DOHH2 (cell line): ENCODE measurements at regions not wholly inside any gene's neighbourhood (a gene's known extent, or its start where the extent isn't known, plus 50 kb on each side); places are given as distances from the start of the nearest gene placed in this dataset.
A peak's percentile ranks its signal among the peaks of the same experiment; 100 is the strongest.

Source experiments
- H3F3A ChIP-seq: fragments of 200-600 bp; sonication (generic), shearing (Covaris generic); 2 replicates; pipeline ENCODE4 v1.6.0; 2016; ENCODE audit warnings: antibody characterized with exemption, mild to moderate bottlenecking; ENCODE audit not compliant: control insufficient read depth, insufficient read depth
- H3K27ac ChIP-seq: fragments of 200-600 bp; sonication (generic); 2 replicates; pipeline ENCODE4 v1.5.1; 2014; ENCODE audit warnings: low read depth, mild to moderate bottlenecking, low read length, moderate library complexity
- H3K27me3 ChIP-seq: fragments of 200-600 bp; sonication (generic); 2 replicates; pipeline ENCODE4 v1.6.1; 2014; ENCODE audit warnings: mild to moderate bottlenecking, low read length, mixed read lengths; ENCODE audit not compliant: control insufficient read depth
- H3K36me3 ChIP-seq: fragments of 200-600 bp; sonication (generic); 2 replicates; pipeline ENCODE4 v1.6.1; 2014; ENCODE audit warnings: mild to moderate bottlenecking, low read length, moderate library complexity, mixed read lengths; ENCODE audit not compliant: control insufficient read depth
- H3K4me1 ChIP-seq: fragments of 200-600 bp; sonication (generic); 2 replicates; pipeline ENCODE4 v1.6.1; 2014; ENCODE audit warnings: mild to moderate bottlenecking, low read length, mixed read lengths; ENCODE audit not compliant: control insufficient read depth
- H3K4me2 ChIP-seq: fragments of 200-600 bp; sonication (generic); 2 replicates; pipeline ENCODE4 v1.6.0; 2014; ENCODE audit warnings: mild to moderate bottlenecking, low read length, moderate library complexity
- H3K4me3 ChIP-seq: fragments of 200-600 bp; sonication (generic); 2 replicates; pipeline ENCODE4 v1.5.1; 2014; ENCODE audit warnings: mild to moderate bottlenecking, low read length, mixed read lengths
- H3K79me2 ChIP-seq: fragments of 200-600 bp; sonication (generic); 2 replicates; pipeline ENCODE4 v1.6.1; 2014; ENCODE audit warnings: mild to moderate bottlenecking, low read length, mixed read lengths; ENCODE audit not compliant: control insufficient read depth
- H3K9me2 ChIP-seq: fragments of 200-600 bp; sonication (generic); replicated peaks from 2 replicates; pipeline ENCODE4 v1.6.1; 2014; ENCODE audit warnings: mild to moderate bottlenecking, low read length, mixed read lengths; ENCODE audit not compliant: control insufficient read depth
- H3K9me3 ChIP-seq: fragments of 200-600 bp; sonication (generic); 2 replicates; pipeline ENCODE4 v1.6.1; 2014; ENCODE audit warnings: antibody characterized with exemption, low read length, mixed read lengths; ENCODE audit not compliant: control insufficient read depth, insufficient read depth
- H4K20me1 ChIP-seq: fragments of 200-600 bp; sonication (generic); 2 replicates; pipeline ENCODE4 v1.6.0; 2014; ENCODE audit warnings: low read depth, mild to moderate bottlenecking, antibody characterized with exemption, low read length, moderate library complexity; ENCODE audit not compliant: control insufficient read depth, insufficient read depth
- EZH2phosphoT487 ChIP-seq: fragments of 200-600 bp; sonication (generic); IDR thresholded peaks from 2 replicates; pipeline ENCODE4 v1.6.1; 2017; ENCODE audit warnings: borderline replicate concordance, mild to moderate bottlenecking, antibody characterized with exemption, low read length, moderate library complexity, mixed read lengths
- TF ChIP-seq, protein P1 (sequence below): fragments of 200-600 bp; sonication (generic); IDR thresholded peaks from one replicate; pipeline ENCODE4 v1.5.1; 2014; ENCODE audit warnings: antibody characterized with exemption, mild to moderate bottlenecking, low read depth, low read length; ENCODE audit not compliant: poor library complexity, severe bottlenecking

DNA sequence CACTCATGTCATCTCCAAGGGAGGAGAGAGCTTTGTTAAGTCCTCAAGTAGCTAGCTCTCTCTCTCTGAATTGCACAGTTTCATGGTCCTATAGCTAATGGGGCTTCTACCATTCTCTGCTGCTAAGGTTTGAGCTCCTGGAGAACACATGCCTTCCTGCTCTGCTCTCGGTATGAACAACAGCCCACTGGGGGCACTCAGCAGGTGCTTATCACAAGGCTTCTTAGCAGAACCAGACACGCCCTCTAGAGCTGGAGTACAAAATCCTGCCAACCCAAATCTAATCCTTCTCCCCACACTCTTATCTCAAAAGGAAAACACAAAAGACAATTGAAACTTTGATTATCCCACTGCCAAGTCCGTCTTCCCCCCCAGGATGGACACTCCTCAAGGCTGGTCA is 176.5 kb downstream of the HS3ST1 start:
- Histone ChIP-seq H4K20me1 (no peaks in the 10 kb centered on the region), H3K27me3 (no peaks in the 10 kb centered on the region), H3K27ac (no peak overlapping the region), H3K36me3 (no peaks in the 10 kb centered on the region), H3K4me2 (no peak overlapping the region), H3K9me3 (no peaks in the 10 kb centered on the region), H3F3A (no peaks in the 10 kb centered on the region), H3K9me2 (no peaks in the 10 kb centered on the region), H3K4me1 (no peaks in the 10 kb centered on the region), H3K79me2 (no peaks in the 10 kb centered on the region), H3K4me3 (no peak overlapping the region)
- TF ChIP-seq, protein P1, sequence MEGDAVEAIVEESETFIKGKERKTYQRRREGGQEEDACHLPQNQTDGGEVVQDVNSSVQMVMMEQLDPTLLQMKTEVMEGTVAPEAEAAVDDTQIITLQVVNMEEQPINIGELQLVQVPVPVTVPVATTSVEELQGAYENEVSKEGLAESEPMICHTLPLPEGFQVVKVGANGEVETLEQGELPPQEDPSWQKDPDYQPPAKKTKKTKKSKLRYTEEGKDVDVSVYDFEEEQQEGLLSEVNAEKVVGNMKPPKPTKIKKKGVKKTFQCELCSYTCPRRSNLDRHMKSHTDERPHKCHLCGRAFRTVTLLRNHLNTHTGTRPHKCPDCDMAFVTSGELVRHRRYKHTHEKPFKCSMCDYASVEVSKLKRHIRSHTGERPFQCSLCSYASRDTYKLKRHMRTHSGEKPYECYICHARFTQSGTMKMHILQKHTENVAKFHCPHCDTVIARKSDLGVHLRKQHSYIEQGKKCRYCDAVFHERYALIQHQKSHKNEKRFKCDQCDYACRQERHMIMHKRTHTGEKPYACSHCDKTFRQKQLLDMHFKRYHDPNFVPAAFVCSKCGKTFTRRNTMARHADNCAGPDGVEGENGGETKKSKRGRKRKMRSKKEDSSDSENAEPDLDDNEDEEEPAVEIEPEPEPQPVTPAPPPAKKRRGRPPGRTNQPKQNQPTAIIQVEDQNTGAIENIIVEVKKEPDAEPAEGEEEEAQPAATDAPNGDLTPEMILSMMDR = peak; percentile 14
- no peak for TF ChIP-seq EZH2phosphoT487

DNA sequence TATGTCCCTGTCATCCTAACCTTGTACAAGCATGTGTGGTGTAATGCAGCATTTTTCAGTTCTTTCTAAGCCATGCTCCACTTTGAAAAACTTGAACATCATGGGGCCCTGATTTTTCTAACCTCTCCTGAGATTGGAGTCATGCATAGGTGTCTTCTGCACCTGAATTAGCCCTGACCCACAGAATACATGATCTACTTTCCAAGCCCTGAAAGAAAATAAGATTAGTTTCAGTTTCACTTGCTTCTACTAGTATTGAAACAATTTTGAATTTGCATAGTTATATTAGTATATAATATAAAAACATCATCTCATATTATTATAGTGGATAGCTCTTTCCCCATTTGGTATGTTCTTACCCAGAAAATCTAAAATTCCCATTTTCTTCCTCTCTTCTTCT is 178.2 kb downstream of the HS3ST1 start:
- Histone ChIP-seq H3K79me2 (no peaks in the 10 kb centered on the region), H3F3A (no peaks in the 10 kb centered on the region), H3K27me3 (no peaks in the 10 kb centered on the region), H3K4me3 (no peak overlapping the region), H3K9me2 (no peaks in the 10 kb centered on the region), H3K36me3 (no peaks in the 10 kb centered on the region), H3K9me3 (no peaks in the 10 kb centered on the region), H4K20me1 (no peaks in the 10 kb centered on the region), H3K4me1 (no peaks in the 10 kb centered on the region), H3K4me2 (no peak overlapping the region), H3K27ac (no peak overlapping the region)
- TF ChIP-seq, protein P1 = no peak
- no peak for TF ChIP-seq EZH2phosphoT487

DNA sequence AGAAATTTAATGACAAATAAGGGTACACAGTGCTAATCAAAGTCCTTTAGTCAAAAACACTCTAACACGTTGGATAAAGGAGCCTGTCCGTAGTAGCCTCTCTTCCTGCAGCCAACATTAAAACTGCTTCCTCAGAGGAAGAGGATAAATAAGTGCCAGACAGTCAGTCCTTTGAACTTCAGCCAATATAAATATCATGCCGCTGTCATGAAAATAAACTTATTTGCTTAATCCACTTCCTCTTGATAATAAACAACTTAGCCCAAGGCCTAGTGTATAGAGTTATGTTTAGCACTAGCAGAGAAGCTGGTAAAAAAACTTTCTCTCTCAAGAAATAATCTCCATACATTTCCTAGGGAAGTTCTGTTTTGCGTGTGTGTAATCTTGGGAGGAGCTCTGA is 196.7 kb downstream of the HS3ST1 start:
- Histone ChIP-seq H3K36me3 (no peaks in the 10 kb centered on the region), H3K27me3 (no peaks in the 10 kb centered on the region), H3K4me1 (peaks cover 23% of the 10 kb centered on the region), H3K4me3 (peak overlapping the region; percentile 44), H3F3A (no peaks in the 10 kb centered on the region), H3K27ac (no peak overlapping the region), H3K9me2 (no peaks in the 10 kb centered on the region), H3K79me2 (no peaks in the 10 kb centered on the region), H4K20me1 (no peaks in the 10 kb centered on the region), H3K4me2 (peak overlapping the region; percentile 51), H3K9me3 (no peaks in the 10 kb centered on the region)
- TF ChIP-seq, protein P1 = no peak
- no peak for TF ChIP-seq EZH2phosphoT487

DNA sequence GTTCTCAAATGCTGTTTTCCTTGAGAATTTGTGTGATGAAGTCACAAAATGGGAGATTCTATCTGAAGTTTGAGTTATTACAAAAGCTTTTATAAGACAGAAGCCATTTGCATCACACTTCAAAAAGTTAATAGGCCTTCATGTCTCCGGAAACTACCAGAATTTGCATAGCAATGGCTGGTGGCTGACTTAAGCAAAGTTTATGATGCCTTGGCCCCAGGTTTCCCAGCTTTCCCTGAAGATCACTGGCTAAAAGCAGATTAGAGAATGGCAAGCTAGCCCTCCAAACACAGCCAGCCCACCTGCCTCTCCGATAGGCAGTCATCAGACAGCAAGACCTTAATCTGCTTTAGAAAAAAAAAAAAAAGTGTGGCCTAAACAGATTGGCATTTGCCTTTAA is 197.8 kb downstream of the HS3ST1 start:
- Histone ChIP-seq H3K4me2 (no peak overlapping the region), H3K9me2 (no peaks in the 10 kb centered on the region), H3K4me3 (no peak overlapping the region), H3K4me1 (peaks cover 23% of the 10 kb centered on the region), H3K27ac (no peak overlapping the region), H3F3A (no peaks in the 10 kb centered on the region), H3K79me2 (no peaks in the 10 kb centered on the region), H3K36me3 (no peaks in the 10 kb centered on the region), H4K20me1 (no peaks in the 10 kb centered on the region), H3K27me3 (no peaks in the 10 kb centered on the region), H3K9me3 (no peaks in the 10 kb centered on the region)
- TF ChIP-seq, protein P1 = no peak
- no peak for TF ChIP-seq EZH2phosphoT487
